GM21390 (cell line): ENCODE measurements at regions not wholly inside any gene's neighbourhood (a gene's known extent, or its start where the extent isn't known, plus 50 kb on each side); places are given as distances from the start of the nearest gene placed in this dataset.

ENCODE experiments used
- ATAC-seq: cut with Tn5 transposase; IDR thresholded peaks from one replicate; pipeline ENCODE4 v1.9.1; 2021; ENCODE audit not compliant: unreplicated experiment

- ATAC-seq, result no peak
Measured at GRCh38 chr2:6685447-6685846, 180.3 kb downstream of the CMPK2 start.

- no peak for ATAC-seq
Measured at GRCh38 chr2:6692056-6692455, 173.7 kb downstream of the CMPK2 start.

GRCh38 chr2:6692819-6693218 is 172.9 kb downstream of the CMPK2 start:
- no peak for ATAC-seq

GRCh38 chr2:6694555-6694954 is 171.2 kb downstream of the CMPK2 start:
- no peak for ATAC-seq

GRCh38 chr2:6700335-6700734 is 165.4 kb downstream of the CMPK2 start:
- ATAC-seq, result no peak

GRCh38 chr2:6704077-6704476 is 161.6 kb downstream of the CMPK2 start:
- no peak for ATAC-seq

GRCh38 chr2:6721395-6721794 is 144.3 kb downstream of the CMPK2 start:
- no peak for ATAC-seq

- ATAC-seq, result no peak
Measured at GRCh38 chr2:6722574-6722973, 143.1 kb downstream of the CMPK2 start.

GRCh38 chr2:6723865-6724604 is 141.7 kb downstream of the CMPK2 start:
- ATAC-seq, result no peak

GRCh38 chr2:6724605-6725140 is 141.0 kb downstream of the CMPK2 start:
- ATAC-seq, result no peak

- no peak for ATAC-seq
Measured at GRCh38 chr2:6728156-6728555, 137.6 kb downstream of the CMPK2 start.

GRCh38 chr2:6730003-6730402 is 135.7 kb downstream of the CMPK2 start:
- no peak for ATAC-seq

GRCh38 chr2:6730649-6731532 is 134.8 kb downstream of the CMPK2 start:
- ATAC-seq, result no peak

- ATAC-seq, result no peak
Measured at GRCh38 chr2:6739547-6739946, 126.2 kb downstream of the CMPK2 start.

- ATAC-seq, result no peak
Measured at GRCh38 chr2:6741229-6741628, 124.5 kb downstream of the CMPK2 start.

- no peak for ATAC-seq
Measured at GRCh38 chr2:6744038-6744437, 121.7 kb downstream of the CMPK2 start.

GRCh38 chr2:6747433-6747832 is 118.3 kb downstream of the CMPK2 start:
- no peak for ATAC-seq

- no peak for ATAC-seq
Measured at GRCh38 chr2:6748406-6749067, 117.2 kb downstream of the CMPK2 start.

- no peak for ATAC-seq
Measured at GRCh38 chr2:6749962-6750361, 115.7 kb downstream of the CMPK2 start.

- no peak for ATAC-seq
Measured at GRCh38 chr2:6750411-6751158, 115.1 kb downstream of the CMPK2 start.

GRCh38 chr2:6754419-6754818 is 111.3 kb downstream of the CMPK2 start:
- ATAC-seq, result no peak
